Testis (tissue), 2 donors: ENCODE measurements at regions not wholly inside any gene's neighbourhood (a gene's known extent, or its start where the extent isn't known, plus 50 kb on each side); places are given as distances from the start of the nearest gene placed in this dataset.

Source experiments
- POLR2A ChIP-seq: fragments of 450-650 bp; IDR thresholded peaks from one replicate; pipeline ENCODE4 v1.6.1; 2017; ENCODE audit warnings: antibody characterized with exemption, mild to moderate bottlenecking, moderate library complexity
- TF ChIP-seq, protein P1 (sequence below), 3 experiments: fragments of 450-650 bp in 2 of 3; fragments of 200-600 bp in 1 of 3; sonication (generic) in 1 of 3; IDR thresholded peaks; one replicate each; pipeline ENCODE4 v1.5.1; 2016 to 2019; ENCODE audit warnings: antibody characterized with exemption in 3 of 3, mild to moderate bottlenecking in 2 of 3, moderate library complexity in 1 of 3

DNA sequence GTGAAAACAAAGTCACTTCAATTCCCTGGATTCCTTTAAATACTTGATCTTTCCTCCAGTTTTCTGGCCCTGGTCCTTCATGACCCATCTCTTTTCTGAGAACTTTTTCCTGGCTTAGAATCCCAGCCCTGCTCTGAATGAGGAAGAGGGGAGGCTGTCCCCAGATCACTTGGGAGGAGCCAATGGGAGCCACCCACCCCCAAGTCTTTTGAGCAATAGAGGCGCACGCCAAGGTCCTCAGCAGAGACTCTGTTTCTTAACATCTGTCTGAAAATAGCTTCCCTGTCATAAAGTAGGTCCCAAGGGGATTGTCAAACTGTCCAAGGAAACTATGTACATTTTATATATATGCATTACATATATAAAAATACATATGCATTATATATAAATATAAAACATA, 126.8 kb downstream of the ADRA2A start:
- TF ChIP-seq, protein P1, sequence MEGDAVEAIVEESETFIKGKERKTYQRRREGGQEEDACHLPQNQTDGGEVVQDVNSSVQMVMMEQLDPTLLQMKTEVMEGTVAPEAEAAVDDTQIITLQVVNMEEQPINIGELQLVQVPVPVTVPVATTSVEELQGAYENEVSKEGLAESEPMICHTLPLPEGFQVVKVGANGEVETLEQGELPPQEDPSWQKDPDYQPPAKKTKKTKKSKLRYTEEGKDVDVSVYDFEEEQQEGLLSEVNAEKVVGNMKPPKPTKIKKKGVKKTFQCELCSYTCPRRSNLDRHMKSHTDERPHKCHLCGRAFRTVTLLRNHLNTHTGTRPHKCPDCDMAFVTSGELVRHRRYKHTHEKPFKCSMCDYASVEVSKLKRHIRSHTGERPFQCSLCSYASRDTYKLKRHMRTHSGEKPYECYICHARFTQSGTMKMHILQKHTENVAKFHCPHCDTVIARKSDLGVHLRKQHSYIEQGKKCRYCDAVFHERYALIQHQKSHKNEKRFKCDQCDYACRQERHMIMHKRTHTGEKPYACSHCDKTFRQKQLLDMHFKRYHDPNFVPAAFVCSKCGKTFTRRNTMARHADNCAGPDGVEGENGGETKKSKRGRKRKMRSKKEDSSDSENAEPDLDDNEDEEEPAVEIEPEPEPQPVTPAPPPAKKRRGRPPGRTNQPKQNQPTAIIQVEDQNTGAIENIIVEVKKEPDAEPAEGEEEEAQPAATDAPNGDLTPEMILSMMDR (IDR thresholded peaks at IDR 0.05) = no peak
- no peak for TF ChIP-seq POLR2A
